ENCODE measurements at regions not wholly inside any gene's neighbourhood (a gene's known extent, or its start where the extent isn't known, plus 50 kb on each side); places are given as distances from the start of the nearest gene placed in this dataset.

GRCh38 chr15:69592954-69593353, 140.3 kb downstream of the RPLP1 start:
- DNase-seq (ENCODE audit: low read depth): no peak
- no peak overlapping the region for H3K4me3 ChIP-seq (ENCODE audit: low read depth, low read length)

GRCh38 chr15:69593488-69593887, 140.9 kb downstream of the RPLP1 start:
- no peak for DNase-seq (ENCODE audit: low read depth)
- H3K4me3 ChIP-seq (ENCODE audit: low read depth, low read length): no peak overlapping the region

- no peak for DNase-seq (ENCODE audit: low read depth)
- no peak overlapping the region for H3K4me3 ChIP-seq (ENCODE audit: low read depth, low read length)
Measured at GRCh38 chr15:69593981-69594966, 141.7 kb downstream of the RPLP1 start.

- no peak for DNase-seq (ENCODE audit: low read depth)
- no peak overlapping the region for H3K4me3 ChIP-seq (ENCODE audit: low read depth, low read length)
Measured at GRCh38 chr15:69595009-69595791, 142.6 kb downstream of the RPLP1 start.

GRCh38 chr15:69597061-69597592, 144.5 kb downstream of the RPLP1 start:
- no peak for DNase-seq (ENCODE audit: low read depth)
- no peak overlapping the region for H3K4me3 ChIP-seq (ENCODE audit: low read depth, low read length)

- no peak for DNase-seq (ENCODE audit: low read depth)
- no peak overlapping the region for H3K4me3 ChIP-seq (ENCODE audit: low read depth, low read length)
Measured at GRCh38 chr15:69599271-69599670, 146.7 kb downstream of the RPLP1 start.

GRCh38 chr15:69600556-69601085, 148.0 kb downstream of the RPLP1 start:
- no peak for DNase-seq (ENCODE audit: low read depth)
- no peak overlapping the region for H3K4me3 ChIP-seq (ENCODE audit: low read depth, low read length)

GRCh38 chr15:69601711-69602504, 149.3 kb downstream of the RPLP1 start:
- H3K4me3 ChIP-seq (ENCODE audit: low read depth, low read length): no peak overlapping the region
- DNase-seq (ENCODE audit: low read depth): no peak

GRCh38 chr15:69602921-69603320, 150.3 kb downstream of the RPLP1 start:
- no peak for DNase-seq (ENCODE audit: low read depth)
- H3K4me3 ChIP-seq (ENCODE audit: low read depth, low read length): no peak overlapping the region

- H3K4me3 ChIP-seq (ENCODE audit: low read depth, low read length): no peak overlapping the region
- no peak for DNase-seq (ENCODE audit: low read depth)
Measured at GRCh38 chr15:69603369-69604071, 150.9 kb downstream of the RPLP1 start.

GRCh38 chr15:69604072-69604411, 151.4 kb downstream of the RPLP1 start:
- no peak for DNase-seq (ENCODE audit: low read depth)

GRCh38 chr15:69606144-69606543, 153.5 kb downstream of the RPLP1 start:
- no peak for DNase-seq (ENCODE audit: low read depth)
- H3K4me3 ChIP-seq (ENCODE audit: low read depth, low read length): no peak overlapping the region

More at GRCh38 chr15:69604072-69604411, 151.4 kb downstream of the RPLP1 start:
- no peak overlapping the region for H3K4me3 ChIP-seq (ENCODE audit: low read depth, low read length)

GRCh38 chr15:69606921-69607500, 154.4 kb downstream of the RPLP1 start:
- H3K4me3 ChIP-seq (ENCODE audit: low read depth, low read length): no peak overlapping the region
- DNase-seq (ENCODE audit: low read depth): no peak

- no peak overlapping the region for H3K4me3 ChIP-seq (ENCODE audit: low read depth, low read length)
- DNase-seq (ENCODE audit: low read depth): no peak
Measured at GRCh38 chr15:69608661-69609060, 156.0 kb downstream of the RPLP1 start.

- H3K4me3 ChIP-seq (ENCODE audit: low read depth, low read length): no peak overlapping the region
- DNase-seq (ENCODE audit: low read depth): no peak
Measured at GRCh38 chr15:69609176-69609575, 156.6 kb downstream of the RPLP1 start.

- no peak for DNase-seq (ENCODE audit: low read depth)
- no peak overlapping the region for H3K4me3 ChIP-seq (ENCODE audit: low read depth, low read length)
Measured at GRCh38 chr15:69609776-69610175, 157.2 kb downstream of the RPLP1 start.

- no peak for DNase-seq (ENCODE audit: low read depth)
- H3K4me3 ChIP-seq (ENCODE audit: low read depth, low read length): no peak overlapping the region
Measured at GRCh38 chr15:69610277-69610676, 157.7 kb downstream of the RPLP1 start.

GRCh38 chr15:69610858-69611257, 158.2 kb downstream of the RPLP1 start:
- DNase-seq (ENCODE audit: low read depth): no peak
- no peak overlapping the region for H3K4me3 ChIP-seq (ENCODE audit: low read depth, low read length)
